Esophagus muscularis mucosa (tissue), 4 donors: ENCODE measurements at regions not wholly inside any gene's neighbourhood (a gene's known extent, or its start where the extent isn't known, plus 50 kb on each side); places are given as distances from the start of the nearest gene placed in this dataset.

Source experiments
- DNase-seq: peaks from one replicate; pipeline ENCODE4 v3.0.0-alpha.2; 2017; ENCODE audit errors: extremely low spot score
- H3K27ac ChIP-seq, 4 donors: fragments of 200-600 bp; sonication (generic); replicated peaks in 1 of 4; 1 replicate in 3 of 4; 2 replicates in 1 of 4; pipeline ENCODE4 v1.5.1; 2016 to 2019; ENCODE audit warnings: mild to moderate bottlenecking in 1 of 4
- H3K27me3 ChIP-seq, 4 donors: fragments of 200-600 bp; sonication (generic); one replicate each; pipeline versions ENCODE4 v1.5.1 to v1.6.0; 2016 to 2019
- H3K36me3 ChIP-seq, 4 donors: fragments of 200-600 bp; sonication (generic); one replicate each; pipeline ENCODE4 v1.5.1; 2016 to 2019
- H3K4me1 ChIP-seq, 4 donors: fragments of 200-600 bp; sonication (generic); one replicate each; pipeline ENCODE4 v1.5.1; 2016 to 2019
- H3K4me3 ChIP-seq, 4 donors: fragments of 200-600 bp; sonication (generic); 1 replicate in 2 of 4; 2 replicates in 2 of 4; pipeline ENCODE4 v1.5.1; 2016 to 2019; ENCODE audit warnings: mild to moderate bottlenecking in 4 of 4, moderate library complexity in 1 of 4
- H3K9me3 ChIP-seq, 4 donors: fragments of 200-600 bp; sonication (generic); 1 replicate in 3 of 4; 2 replicates in 1 of 4; pipeline ENCODE4 v1.5.1; 2016 to 2019
- EP300 ChIP-seq: sonication (generic); formaldehyde crosslinking; IDR thresholded peaks from one replicate; pipeline ENCODE4 v1.6.1; 2017; ENCODE audit warnings: antibody characterized with exemption
- POLR2A ChIP-seq: fragments of 450-650 bp; IDR thresholded peaks from one replicate; pipeline ENCODE4 v1.6.1; 2017; ENCODE audit warnings: antibody characterized with exemption, moderate library complexity, mild to moderate bottlenecking, low read depth
- POLR2AphosphoS5 ChIP-seq, 2 donors: sonication (generic); formaldehyde crosslinking; IDR thresholded peaks; one replicate each; pipeline ENCODE4 v1.6.1; 2017; ENCODE audit warnings: antibody characterized with exemption in 2 of 2
- WGBS: methylation state at CpG from one replicate; pipeline ENCODE4 v1.1.5; 2018; 5-methylcytosine and 5-hydroxymethylcytosine counted together
- intact Hi-C: fragments of 100-400 bp; cut with DNase I; formaldehyde crosslinking; loops from one replicate; pipeline ENCODE4 v1.15.1; 2023
- TF ChIP-seq, protein P1 (sequence below), 3 experiments: fragments of 200-600 bp in 2 of 3; fragments of 450-650 bp in 1 of 3; sonication (generic) in 2 of 3; IDR thresholded peaks; one replicate each; pipeline ENCODE4 v1.5.1; 2017 to 2019; ENCODE audit warnings: antibody characterized with exemption in 3 of 3, mild to moderate bottlenecking in 2 of 3, moderate library complexity in 1 of 3

GRCh38 chr5:167725741-167726140 is 565.7 kb upstream of the WWC1 start:
- H3K36me3 ChIP-seq: no peaks in the 10 kb centered on the region
- no peak overlapping the region for H3K4me3 ChIP-seq
- intact Hi-C loops: loop anchor here (2.0 kb wide), 1 partner anchor 323 kb away; no protein-coding TSS in a partner anchor
- DNase-seq: no peak
- no peaks in the 10 kb centered on the region for H3K4me1 ChIP-seq
- no peaks in the 10 kb centered on the region for H3K9me3 ChIP-seq
- TF ChIP-seq EP300 (no peak), POLR2AphosphoS5 (IDR thresholded peaks at IDR 0.05) (no peak), POLR2A (no peak)
- TF ChIP-seq, protein P1, sequence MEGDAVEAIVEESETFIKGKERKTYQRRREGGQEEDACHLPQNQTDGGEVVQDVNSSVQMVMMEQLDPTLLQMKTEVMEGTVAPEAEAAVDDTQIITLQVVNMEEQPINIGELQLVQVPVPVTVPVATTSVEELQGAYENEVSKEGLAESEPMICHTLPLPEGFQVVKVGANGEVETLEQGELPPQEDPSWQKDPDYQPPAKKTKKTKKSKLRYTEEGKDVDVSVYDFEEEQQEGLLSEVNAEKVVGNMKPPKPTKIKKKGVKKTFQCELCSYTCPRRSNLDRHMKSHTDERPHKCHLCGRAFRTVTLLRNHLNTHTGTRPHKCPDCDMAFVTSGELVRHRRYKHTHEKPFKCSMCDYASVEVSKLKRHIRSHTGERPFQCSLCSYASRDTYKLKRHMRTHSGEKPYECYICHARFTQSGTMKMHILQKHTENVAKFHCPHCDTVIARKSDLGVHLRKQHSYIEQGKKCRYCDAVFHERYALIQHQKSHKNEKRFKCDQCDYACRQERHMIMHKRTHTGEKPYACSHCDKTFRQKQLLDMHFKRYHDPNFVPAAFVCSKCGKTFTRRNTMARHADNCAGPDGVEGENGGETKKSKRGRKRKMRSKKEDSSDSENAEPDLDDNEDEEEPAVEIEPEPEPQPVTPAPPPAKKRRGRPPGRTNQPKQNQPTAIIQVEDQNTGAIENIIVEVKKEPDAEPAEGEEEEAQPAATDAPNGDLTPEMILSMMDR (IDR thresholded peaks at IDR 0.05): no peak
- no peak overlapping the region for H3K27ac ChIP-seq
- 91% methylated on average over 6 of the region's 7 CpGs for WGBS
- H3K27me3 ChIP-seq: no peaks in the 10 kb centered on the region

GRCh38 chr5:167726642-167727041 is 564.8 kb upstream of the WWC1 start:
- no peak overlapping the region for H3K27ac ChIP-seq
- no peaks in the 10 kb centered on the region for H3K4me1 ChIP-seq
- no peaks in the 10 kb centered on the region for H3K9me3 ChIP-seq
- WGBS: 87% methylated on average over 2 of the region's 2 CpGs
- intact Hi-C loops: no loop called here
- no peak for TF ChIP-seq POLR2A
- no peak for TF ChIP-seq EP300
- TF ChIP-seq, protein P1 (IDR thresholded peaks at IDR 0.05): no peak
- no peak for TF ChIP-seq POLR2AphosphoS5 (IDR thresholded peaks at IDR 0.05)
- no peaks in the 10 kb centered on the region for H3K36me3 ChIP-seq
- no peak for DNase-seq
- H3K4me3 ChIP-seq: no peak overlapping the region
- H3K27me3 ChIP-seq: no peaks in the 10 kb centered on the region

- intact Hi-C loops: no loop called here
- no peak overlapping the region for H3K27ac ChIP-seq
- TF ChIP-seq, protein P1 (IDR thresholded peaks at IDR 0.05): no peak
- TF ChIP-seq EP300 (no peak), POLR2AphosphoS5 (IDR thresholded peaks at IDR 0.05) (no peak), POLR2A (no peak)
- no peaks in the 10 kb centered on the region for H3K9me3 ChIP-seq
- H3K4me3 ChIP-seq: no peak overlapping the region
- WGBS: 77% methylated on average over 3 of the region's 3 CpGs
- H3K36me3 ChIP-seq: no peaks in the 10 kb centered on the region
- H3K4me1 ChIP-seq: no peaks in the 10 kb centered on the region
- no peaks in the 10 kb centered on the region for H3K27me3 ChIP-seq
- DNase-seq: no peak
Observed at GRCh38 chr5:167730121-167730520, 561.3 kb upstream of the WWC1 start.

GRCh38 chr5:167730656-167731055 is 560.8 kb upstream of the WWC1 start:
- no peak overlapping the region for H3K27ac ChIP-seq

GRCh38 chr5:167731951-167732350 is 559.5 kb upstream of the WWC1 start:
- H3K9me3 ChIP-seq: no peaks in the 10 kb centered on the region
- no peak overlapping the region for H3K4me3 ChIP-seq
- no peak for DNase-seq
- H3K27ac ChIP-seq: no peak overlapping the region
- H3K36me3 ChIP-seq: no peaks in the 10 kb centered on the region
- H3K4me1 ChIP-seq: no peaks in the 10 kb centered on the region
- H3K27me3 ChIP-seq: no peaks in the 10 kb centered on the region
- 100% methylated on average over 1 of the region's 1 CpG for WGBS
- TF ChIP-seq, protein P1 (IDR thresholded peaks at IDR 0.05): no peak
- TF ChIP-seq EP300: no peak
- TF ChIP-seq POLR2AphosphoS5 (IDR thresholded peaks at IDR 0.05): no peak
- no peak for TF ChIP-seq POLR2A
- intact Hi-C loops: no loop called here

More at GRCh38 chr5:167730656-167731055, 560.8 kb upstream of the WWC1 start:
- intact Hi-C loops: no loop called here
- no peak for TF ChIP-seq EP300
- H3K36me3 ChIP-seq: no peaks in the 10 kb centered on the region
- H3K27me3 ChIP-seq: no peaks in the 10 kb centered on the region
- no peak overlapping the region for H3K4me3 ChIP-seq
- DNase-seq: no peak
- H3K4me1 ChIP-seq: no peaks in the 10 kb centered on the region
- no peaks in the 10 kb centered on the region for H3K9me3 ChIP-seq
- 96% methylated on average over 2 of the region's 2 CpGs for WGBS
